H9 (cell line): ENCODE measurements at regions not wholly inside any gene's neighbourhood (a gene's known extent, or its start where the extent isn't known, plus 50 kb on each side); places are given as distances from the start of the nearest gene placed in this dataset.

Experiments used
- DNase-seq: peaks from one replicate; pipeline ENCODE4 v3.0.0-alpha.2; 2017
- H2AFZ ChIP-seq: one replicate; pipeline ENCODE4 v1.6.1; 2013; ENCODE audit warnings: mild to moderate bottlenecking, low read length, control low read depth, moderate library complexity
- H2AK5ac ChIP-seq: 2 replicates; pipeline ENCODE4 v1.6.1; 2013; ENCODE audit warnings: low read length, control low read depth, mixed read lengths; ENCODE audit not compliant: insufficient read length
- H2BK120ac ChIP-seq: one replicate; pipeline ENCODE4 v1.6.1; 2013; ENCODE audit warnings: low read depth, mild to moderate bottlenecking, low read length, control low read depth, inconsistent platforms; ENCODE audit not compliant: poor library complexity, severe bottlenecking
- H2BK12ac ChIP-seq: 2 replicates; pipeline ENCODE4 v1.6.1; 2013; ENCODE audit warnings: low read length, control low read depth, mixed read lengths, low read depth; ENCODE audit not compliant: insufficient read length
- H2BK15ac ChIP-seq: 2 replicates; pipeline ENCODE4 v1.6.1; 2013; ENCODE audit warnings: low read depth, low read length, control low read depth
- H2BK20ac ChIP-seq: one replicate; pipeline ENCODE4 v1.6.1; 2013; ENCODE audit warnings: low read depth, mild to moderate bottlenecking, low read length, control low read depth, inconsistent platforms; ENCODE audit not compliant: poor library complexity, severe bottlenecking
- H2BK5ac ChIP-seq: 2 replicates; pipeline ENCODE4 v1.6.1; 2013; ENCODE audit warnings: low read length, control low read depth, mixed read lengths; ENCODE audit not compliant: insufficient read length
- H3K14ac ChIP-seq: 2 replicates; pipeline ENCODE4 v1.6.1; 2013; ENCODE audit warnings: low read length, control low read depth; ENCODE audit not compliant: insufficient read depth
- H3K18ac ChIP-seq: 2 replicates; pipeline ENCODE4 v1.6.1; 2013; ENCODE audit warnings: low read depth, mild to moderate bottlenecking, mixed read lengths, low read length, control low read depth; ENCODE audit not compliant: insufficient read length
- H3K23ac ChIP-seq: 2 replicates; pipeline ENCODE4 v1.6.1; 2013; ENCODE audit warnings: low read length, control low read depth, mixed read lengths, low read depth; ENCODE audit not compliant: insufficient read length
- H3K23me2 ChIP-seq: 2 replicates; pipeline ENCODE4 v1.6.1; 2013; ENCODE audit warnings: low read depth, mild to moderate bottlenecking, mixed read lengths, low read length, control low read depth; ENCODE audit not compliant: insufficient read length, poor library complexity, severe bottlenecking
- H3K27ac ChIP-seq: 2 replicates; pipeline ENCODE4 v1.5.1; 2013; ENCODE audit warnings: low read length, control low read depth, mixed read lengths, low read depth; ENCODE audit not compliant: insufficient read length
- H3K27me3 ChIP-seq: 2 replicates; pipeline ENCODE4 v1.6.1; 2013; ENCODE audit warnings: low read length, control low read depth, inconsistent platforms; ENCODE audit not compliant: insufficient read depth
- H3K4ac ChIP-seq: 2 replicates; pipeline ENCODE4 v1.6.1; 2013; ENCODE audit warnings: low read depth, mild to moderate bottlenecking, control low read depth, inconsistent platforms, low read length, moderate library complexity
- H3K4me1 ChIP-seq: 2 replicates; pipeline ENCODE4 v1.6.1; 2013; ENCODE audit warnings: low read length, control low read depth, inconsistent platforms; ENCODE audit not compliant: insufficient read depth
- H3K4me2 ChIP-seq: 2 replicates; pipeline ENCODE4 v1.6.1; 2013; ENCODE audit warnings: low read length, control low read depth, mixed read lengths; ENCODE audit not compliant: insufficient read length, insufficient read depth
- H3K56ac ChIP-seq: 2 replicates; pipeline ENCODE4 v1.6.1; 2013; ENCODE audit warnings: low read depth, mild to moderate bottlenecking, mixed read lengths, low read length, control low read depth; ENCODE audit not compliant: insufficient read length
- H3K79me1 ChIP-seq: 2 replicates; pipeline ENCODE4 v1.6.1; 2013; ENCODE audit warnings: low read depth, mild to moderate bottlenecking, moderate library complexity, low read length, control low read depth, inconsistent platforms; ENCODE audit not compliant: insufficient read depth, poor library complexity, severe bottlenecking
- H3K79me2 ChIP-seq: 2 replicates; pipeline ENCODE4 v1.6.1; 2013; ENCODE audit warnings: low read length, control low read depth, inconsistent platforms; ENCODE audit not compliant: insufficient read depth
- H3K9ac ChIP-seq: 2 replicates; pipeline ENCODE4 v1.6.1; 2013; ENCODE audit warnings: low read length, control low read depth, mixed read lengths; ENCODE audit not compliant: insufficient read length; ENCODE audit errors: extremely low read depth
- H3K9me3 ChIP-seq: one replicate; pipeline ENCODE4 v1.6.1; 2013; ENCODE audit warnings: low read depth, low read length, inconsistent platforms; ENCODE audit not compliant: control insufficient read depth
- H3T11ph ChIP-seq: one replicate; pipeline ENCODE4 v1.6.1; 2013; ENCODE audit warnings: mild to moderate bottlenecking, low read length, control low read depth, inconsistent platforms
- H4K20me1 ChIP-seq: one replicate; pipeline ENCODE4 v1.6.1; 2013; ENCODE audit not compliant: control insufficient read depth, insufficient read length, insufficient read depth
- H4K5ac ChIP-seq: 2 replicates; pipeline ENCODE4 v1.6.1; 2013; ENCODE audit warnings: low read depth, mild to moderate bottlenecking, mixed read lengths, low read length, control low read depth; ENCODE audit not compliant: insufficient read length
- H4K8ac ChIP-seq: replicated peaks from 2 replicates; pipeline ENCODE4 v1.6.1; 2013; ENCODE audit warnings: low read length, control low read depth, mixed read lengths, low read depth; ENCODE audit not compliant: insufficient read length
- H4K91ac ChIP-seq: 2 replicates; pipeline ENCODE4 v1.6.1; 2013; ENCODE audit warnings: low read depth, mild to moderate bottlenecking, moderate library complexity, mixed read lengths, low read length, control low read depth; ENCODE audit not compliant: insufficient read length
- H3K27ac Mint-ChIP-seq, 3 experiments: 2 replicates in 2 of 3; 3 replicates in 1 of 3; pipeline ENCODE4 v1.8.0; 2020 to 2021; ENCODE audit warnings: mixed read lengths in 3 of 3, mild to moderate bottlenecking in 1 of 3, moderate library complexity in 1 of 3
- H3K27me3 Mint-ChIP-seq: 2 replicates; pipeline ENCODE4 v1.8.0; 2021; ENCODE audit warnings: low read depth, mild to moderate bottlenecking, moderate library complexity, mixed read lengths
- H3K36me3 Mint-ChIP-seq, 3 experiments: 2 replicates in 2 of 3; 3 replicates in 1 of 3; pipeline ENCODE4 v1.8.0; 2020 to 2021; ENCODE audit warnings: low read depth in 3 of 3, mixed read lengths in 3 of 3; ENCODE audit not compliant: insufficient read depth in 1 of 3
- H3K4me1 Mint-ChIP-seq, 2 experiments: 2 replicates each; pipeline ENCODE4 v1.8.0; 2020; ENCODE audit warnings: mixed read lengths in 2 of 2
- H3K4me3 Mint-ChIP-seq, 2 experiments: 2 replicates in 1 of 2; 3 replicates in 1 of 2; pipeline ENCODE4 v1.8.0; 2020 to 2021; ENCODE audit warnings: mild to moderate bottlenecking in 2 of 2, mixed read lengths in 2 of 2, moderate library complexity in 1 of 2
- H3K9me3 Mint-ChIP-seq, 2 experiments: 2 replicates in 1 of 2; 3 replicates in 1 of 2; pipeline ENCODE4 v1.8.0; 2020; ENCODE audit warnings: mild to moderate bottlenecking in 2 of 2, mixed read lengths in 2 of 2, moderate library complexity in 1 of 2
- CTCF ChIP-seq: fragments of 200-600 bp; sonication (generic); conservative IDR thresholded peaks from 3 replicates; pipeline ENCODE4 v1.8.0; 2021; ENCODE audit warnings: antibody characterized with exemption, mild to moderate bottlenecking
- WGBS: extraction: QIAGEN DNeasy Blood & Tissue Kit; methylation state at CpG from one replicate; pipeline ENCODE4 v1.1.7; 2013; ENCODE audit warnings: missing lambda C conversion rate, low lambda C conversion rate, mixed read lengths; ENCODE audit not compliant: insufficient read length; ENCODE audit errors: extremely low coverage; 5-methylcytosine and 5-hydroxymethylcytosine counted together

GRCh38 chr5:89668821-89669220 lies 740.7 kb downstream of the CETN3 start:
- H3K27me3 Mint-ChIP-seq = no peaks in the 10 kb centered on the region
- Histone ChIP-seq H2BK20ac (no peak overlapping the region), H3K23me2 (no peaks in the 10 kb centered on the region), H3K27me3 (no peaks in the 10 kb centered on the region), H2AK5ac (no peak overlapping the region), H3K4ac (no peak overlapping the region), H3K27ac (no peak overlapping the region), H3K79me2 (no peaks in the 10 kb centered on the region), H3T11ph (no peak overlapping the region), H4K20me1 (no peaks in the 10 kb centered on the region), H3K9me3 (no peaks in the 10 kb centered on the region), H3K18ac (no peak overlapping the region), H4K91ac (no peak overlapping the region), H2BK5ac (no peak overlapping the region), H3K4me1 (no peaks in the 10 kb centered on the region; the same call in 1 of the 2 replicates), H2BK15ac (no peak overlapping the region), H3K23ac (no peak overlapping the region), H2AFZ (no peak overlapping the region), H3K14ac (no peak overlapping the region), H4K8ac (no peak overlapping the region), H3K56ac (no peak overlapping the region), H3K9ac (no peak overlapping the region), H3K4me2 (no peak overlapping the region), H4K5ac (no peak overlapping the region), H3K79me1 (no peaks in the 10 kb centered on the region), H2BK12ac (no peak overlapping the region), H2BK120ac (no peak overlapping the region)
- no peak for TF ChIP-seq CTCF
- H3K4me1 Mint-ChIP-seq = peaks cover 16 to 18% of the 10 kb centered on the region in 2 experiments
- H3K27ac Mint-ChIP-seq = no peak overlapping the region
- peaks cover 12 to 18% of the 10 kb centered on the region in 2 experiments for H3K9me3 Mint-ChIP-seq
- DNase-seq = no peak
- no peak overlapping the region for H3K4me3 Mint-ChIP-seq
- H3K36me3 Mint-ChIP-seq = peaks cover 4 to 19% (median 10%) of the 10 kb centered on the region in 3 experiments; a peak in 6 of 7 replicates
- no CpG with 5 or more reads among the region's 3 CpGs for WGBS
